Activated CD8-positive, alpha-beta memory T cell treated with anti-CD3 and anti-CD28 coated beads for 4 hours (primary cell): ENCODE measurements at regions not wholly inside any gene's neighbourhood (a gene's known extent, or its start where the extent isn't known, plus 50 kb on each side); places are given as distances from the start of the nearest gene placed in this dataset.
"Not testable (repeated sequence)": the region's sequence is repeated elsewhere in the genome, so short reads cannot be mapped to it uniquely, and the experiment has no call there.

Experiments
- DNase-seq, 2 donors: peaks; one replicate each; pipeline ENCODE4 v3.0.0-alpha.2; 2020; ENCODE audit warnings: low read depth in 2 of 2

DNA sequence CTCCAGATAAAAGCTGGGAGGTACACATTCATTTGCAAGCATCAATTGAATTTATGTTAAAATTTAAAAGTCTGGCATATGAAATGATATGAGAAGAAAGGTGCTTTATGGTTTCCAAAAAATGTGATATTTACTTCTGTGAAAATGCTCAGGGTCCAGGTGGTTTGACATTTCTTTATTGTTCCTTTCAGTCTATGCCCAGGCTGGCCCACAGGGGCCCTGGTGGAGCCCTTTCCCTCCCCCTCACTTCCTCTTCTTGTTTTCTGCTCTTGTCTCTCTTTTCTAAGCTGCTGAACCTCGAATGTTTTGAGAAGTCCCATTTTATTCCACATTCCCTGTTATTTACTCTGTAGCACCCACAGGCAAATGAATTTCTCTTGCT lies 127.8 kb downstream of the HS3ST3B1 start:
- no peak for DNase-seq

DNA sequence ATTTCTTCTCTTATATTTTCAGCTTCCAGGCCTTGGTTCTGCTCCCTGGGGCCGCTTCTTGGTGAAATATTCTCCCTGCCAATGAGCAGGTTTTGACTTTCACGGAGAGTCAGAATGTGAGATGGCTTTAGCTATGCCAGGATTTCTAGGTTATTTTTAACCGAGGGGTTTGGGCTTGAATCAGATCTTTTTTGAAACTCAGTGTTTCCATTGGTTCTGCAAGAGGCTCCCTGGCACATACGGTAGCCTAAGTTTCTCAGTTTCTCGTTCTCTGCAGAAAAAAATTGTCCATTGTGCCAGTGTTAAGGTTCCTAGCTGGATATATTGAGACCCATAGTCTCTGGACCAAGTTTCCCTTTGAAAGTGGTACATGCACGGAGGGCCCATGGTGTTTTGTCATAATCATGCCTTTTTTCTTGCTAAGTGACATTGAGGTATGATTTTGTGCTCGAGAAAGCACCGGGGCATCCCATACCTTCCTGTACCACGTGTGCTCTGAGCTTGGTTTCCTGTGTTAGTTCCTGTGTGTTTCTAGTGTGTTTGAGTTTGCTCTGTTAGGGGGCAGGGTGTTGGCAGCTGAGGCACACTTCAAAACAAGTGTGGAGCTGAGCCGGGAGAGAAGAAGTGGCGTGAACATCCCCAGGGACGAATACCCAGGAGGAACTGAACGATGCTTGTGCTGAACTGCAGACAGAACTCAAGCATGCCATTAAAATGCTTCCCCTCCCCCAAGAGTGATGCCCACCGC lies 127.2 kb downstream of the HS3ST3B1 start:
- DNase-seq: peak; percentile 16 to 31

- not testable (repeated sequence) for DNase-seq
These were observed 122.3 kb downstream of the HS3ST3B1 start for GRCh38 chr17:14423156-14423555.

DNA sequence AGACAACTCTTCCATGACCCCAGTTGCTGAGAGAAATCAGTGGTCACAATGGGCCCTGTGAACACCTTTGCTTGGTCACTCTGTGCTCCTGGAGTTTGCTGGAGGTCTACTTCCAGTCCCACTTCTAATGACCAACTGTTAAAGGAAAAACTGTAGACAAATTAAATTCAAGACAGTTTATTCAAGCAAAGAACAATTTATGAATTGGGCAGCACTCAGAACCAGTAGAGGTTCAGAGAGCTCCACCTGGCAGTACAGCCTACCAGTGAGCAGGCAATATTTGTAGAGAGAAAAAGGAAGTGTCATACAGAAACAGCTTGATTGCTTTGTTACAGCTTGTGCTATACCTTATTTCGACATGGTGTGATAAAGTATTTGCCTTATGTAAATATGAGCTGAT lies 116.5 kb downstream of the HS3ST3B1 start:
- no peak for DNase-seq

DNA sequence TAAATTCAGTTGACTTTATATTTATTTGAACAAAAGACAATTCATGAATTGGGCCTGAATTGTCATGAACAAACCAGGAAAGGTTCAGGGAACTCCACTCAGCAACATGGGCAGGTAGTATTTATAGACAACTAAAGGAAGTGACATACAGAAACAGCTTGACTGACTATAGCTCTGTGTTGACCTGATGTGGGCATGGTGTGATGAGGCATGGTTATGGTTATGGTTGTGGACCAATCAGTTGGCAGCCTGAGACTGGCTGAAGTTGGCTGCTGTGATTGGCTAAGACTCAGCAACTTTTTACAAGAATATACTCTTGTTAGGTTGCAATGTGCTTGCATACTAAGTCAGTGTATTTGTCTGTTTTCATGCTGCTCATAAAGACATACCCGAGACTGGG lies 108.4 kb downstream of the HS3ST3B1 start:
- no peak for DNase-seq

DNA sequence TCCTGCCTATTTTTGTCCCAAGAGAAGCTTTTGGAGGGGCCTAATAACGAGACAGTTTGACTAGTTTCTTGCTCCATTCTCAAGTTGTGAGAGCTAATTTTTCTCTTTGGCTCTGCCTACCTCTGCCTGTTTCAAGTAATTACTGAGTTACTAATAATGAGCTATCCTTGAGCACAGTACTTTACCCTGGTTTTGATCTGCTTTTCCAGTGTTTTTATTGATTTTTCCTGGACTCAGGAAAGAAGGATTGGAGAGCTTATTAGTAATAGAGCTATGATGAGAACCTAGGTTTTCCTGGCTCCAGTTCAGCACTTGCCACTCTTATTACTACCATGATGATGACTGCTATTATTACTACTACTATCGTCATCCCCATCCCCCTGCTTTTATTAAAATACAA lies 106.7 kb downstream of the HS3ST3B1 start:
- DNase-seq: no peak

GRCh38 chr17:14405189-14405588 lies 104.3 kb downstream of the HS3ST3B1 start:
- no peak for DNase-seq
